Neural cell (in vitro differentiated cells): ENCODE measurements at regions not wholly inside any gene's neighbourhood (a gene's known extent, or its start where the extent isn't known, plus 50 kb on each side); places are given as distances from the start of the nearest gene placed in this dataset.

Experiments used
- H2AFZ ChIP-seq: fragments of 200-600, 300-800 bp; sonication (generic), shearing (Covaris generic); 2 replicates; pipeline ENCODE4 v1.6.0; 2014; ENCODE audit warnings: low read depth, mild to moderate bottlenecking, antibody characterized with exemption, low read length, moderate library complexity
- H3F3A ChIP-seq: fragments of 200-600 bp; shearing (Covaris generic); 2 replicates; pipeline ENCODE4 v1.6.1; 2016; ENCODE audit warnings: mild to moderate bottlenecking, moderate library complexity, mixed read lengths, antibody characterized with exemption, low read length; ENCODE audit not compliant: insufficient read depth, poor library complexity, severe bottlenecking
- H3K27ac ChIP-seq: fragments of 200-600, 300-800 bp; sonication (generic), shearing (Covaris generic); 2 replicates; pipeline ENCODE4 v1.5.1; 2014; ENCODE audit warnings: mild to moderate bottlenecking, low read length, moderate library complexity
- H3K27me3 ChIP-seq: fragments of 300-800, 200-600 bp; sonication (generic), shearing (Covaris generic); 2 replicates; pipeline ENCODE4 v1.6.0; 2014; ENCODE audit warnings: mild to moderate bottlenecking, low read depth, low read length, moderate library complexity; ENCODE audit not compliant: insufficient read depth
- H3K36me3 ChIP-seq: fragments of 300-800, 200-600 bp; sonication (generic), shearing (Covaris generic); 2 replicates; pipeline ENCODE4 v1.5.1; 2014; ENCODE audit warnings: mild to moderate bottlenecking, antibody characterized with exemption, low read length, moderate library complexity; ENCODE audit not compliant: insufficient read depth
- H3K4me2 ChIP-seq: fragments of 300-800, 200-600 bp; sonication (generic), shearing (Covaris generic); 2 replicates; pipeline ENCODE4 v1.6.0; 2014; ENCODE audit warnings: mild to moderate bottlenecking, low read length
- H3K4me3 ChIP-seq: fragments of 300-800, 200-600 bp; sonication (generic), shearing (Covaris generic); 2 replicates; pipeline ENCODE4 v1.5.1; 2014; ENCODE audit warnings: mild to moderate bottlenecking, low read length, moderate library complexity
- H3K79me2 ChIP-seq: fragments of 200-600 bp; shearing (Covaris generic); replicated peaks from 2 replicates; pipeline ENCODE4 v1.6.0; 2014; ENCODE audit warnings: mild to moderate bottlenecking, low read length, moderate library complexity; ENCODE audit not compliant: insufficient read depth
- H3K9ac ChIP-seq: fragments of 300-800, 200-600 bp; sonication (generic), shearing (Covaris generic); 2 replicates; pipeline ENCODE4 v1.6.1; 2016; ENCODE audit warnings: mild to moderate bottlenecking, low read length, mixed read lengths
- H3K9me2 ChIP-seq: fragments of 200-600 bp; shearing (Covaris generic); 2 replicates; pipeline ENCODE4 v1.6.1; 2016; ENCODE audit warnings: mild to moderate bottlenecking, low read length, mixed read lengths; ENCODE audit not compliant: insufficient read depth
- H3K9me3 ChIP-seq: fragments of 200-600, 300-800 bp; sonication (generic), shearing (Covaris generic); 2 replicates; pipeline ENCODE4 v1.6.1; 2016; ENCODE audit warnings: mild to moderate bottlenecking, mixed run types, low read length, moderate library complexity, mixed read lengths
- H4K20me1 ChIP-seq: fragments of 200-600 bp; shearing (Covaris generic); 2 replicates; pipeline ENCODE4 v1.6.1; 2016; ENCODE audit warnings: mild to moderate bottlenecking, mixed run types; ENCODE audit not compliant: insufficient read depth
- EP300 ChIP-seq: fragments of 450-650 bp; conservative IDR thresholded peaks from 2 replicates; pipeline ENCODE4 v1.6.1; 2014; ENCODE audit warnings: antibody characterized with exemption, mild to moderate bottlenecking, moderate library complexity; ENCODE audit not compliant: poor library complexity, severe bottlenecking
- EZH2 ChIP-seq: fragments of 200-600, 300-800 bp; shearing (Covaris generic), sonication (generic); IDR thresholded peaks from 2 replicates; pipeline ENCODE4 v1.6.1; 2014; ENCODE audit warnings: antibody characterized with exemption, low read length, borderline replicate concordance, mild to moderate bottlenecking; ENCODE audit not compliant: insufficient read depth, poor library complexity, severe bottlenecking
- MXI1 ChIP-seq: fragments of 450-650 bp; conservative IDR thresholded peaks from 2 replicates; pipeline ENCODE4 v1.6.1; 2014; ENCODE audit warnings: antibody characterized with exemption, mild to moderate bottlenecking; ENCODE audit not compliant: poor library complexity, severe bottlenecking
- POLR2AphosphoS5 ChIP-seq: IDR thresholded peaks from 2 replicates; pipeline ENCODE4 v1.6.1; 2012
- RAD21 ChIP-seq: fragments of 450-650 bp; conservative IDR thresholded peaks from 2 replicates; pipeline ENCODE4 v1.6.1; 2014; ENCODE audit warnings: antibody characterized with exemption, mild to moderate bottlenecking, moderate library complexity
- SMC3 ChIP-seq: fragments of 450-650 bp; conservative IDR thresholded peaks from 2 replicates; pipeline ENCODE4 v1.6.1; 2014; ENCODE audit warnings: antibody characterized with exemption, mild to moderate bottlenecking, moderate library complexity; ENCODE audit not compliant: poor library complexity
- TAF1 ChIP-seq: IDR thresholded peaks from 2 replicates; pipeline ENCODE4 v1.6.1; 2012; ENCODE audit warnings: low read depth
- TF ChIP-seq, protein P1 (sequence below): IDR thresholded peaks from 2 replicates; pipeline ENCODE4 v1.6.1; 2012; ENCODE audit warnings: borderline replicate concordance
- TF ChIP-seq, protein P2 (sequence below): fragments of 450-650 bp; IDR thresholded peaks from 2 replicates; pipeline ENCODE4 v1.5.1; 2014; ENCODE audit warnings: antibody characterized with exemption, mild to moderate bottlenecking, moderate library complexity; ENCODE audit not compliant: poor library complexity, severe bottlenecking

DNA sequence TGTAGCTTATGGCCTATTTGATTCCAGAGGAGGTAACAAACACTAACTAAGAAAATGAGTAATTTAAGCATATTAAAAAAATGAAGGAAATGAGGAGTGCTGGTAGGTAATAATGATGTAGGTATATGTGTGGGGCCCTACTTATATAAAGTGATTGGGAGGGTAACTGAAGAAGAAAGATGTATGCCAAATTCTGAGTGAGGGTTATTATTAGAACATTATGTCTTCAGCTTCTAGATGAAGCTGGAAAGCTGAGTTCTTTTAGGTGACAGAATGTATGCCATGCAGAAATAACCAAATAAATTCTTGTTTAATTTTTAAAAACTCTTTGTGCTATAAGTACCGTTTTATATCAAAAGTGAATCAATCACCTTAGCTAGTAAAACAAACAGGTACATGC, 479.6 kb upstream of the TENM4 start:
- H2AFZ ChIP-seq = no peak overlapping the region
- H3K4me2 ChIP-seq = no peak overlapping the region
- H3K36me3 ChIP-seq = no peaks in the 10 kb centered on the region
- H3K9me2 ChIP-seq = no peaks in the 10 kb centered on the region
- no peaks in the 10 kb centered on the region for H3K27me3 ChIP-seq
- no peak overlapping the region for H3K27ac ChIP-seq
- H3K79me2 ChIP-seq = no peaks in the 10 kb centered on the region
- no peaks in the 10 kb centered on the region for H3F3A ChIP-seq
- no peak overlapping the region for H3K4me3 ChIP-seq
- TF ChIP-seq POLR2AphosphoS5 = no peak
- TF ChIP-seq, protein P1, sequence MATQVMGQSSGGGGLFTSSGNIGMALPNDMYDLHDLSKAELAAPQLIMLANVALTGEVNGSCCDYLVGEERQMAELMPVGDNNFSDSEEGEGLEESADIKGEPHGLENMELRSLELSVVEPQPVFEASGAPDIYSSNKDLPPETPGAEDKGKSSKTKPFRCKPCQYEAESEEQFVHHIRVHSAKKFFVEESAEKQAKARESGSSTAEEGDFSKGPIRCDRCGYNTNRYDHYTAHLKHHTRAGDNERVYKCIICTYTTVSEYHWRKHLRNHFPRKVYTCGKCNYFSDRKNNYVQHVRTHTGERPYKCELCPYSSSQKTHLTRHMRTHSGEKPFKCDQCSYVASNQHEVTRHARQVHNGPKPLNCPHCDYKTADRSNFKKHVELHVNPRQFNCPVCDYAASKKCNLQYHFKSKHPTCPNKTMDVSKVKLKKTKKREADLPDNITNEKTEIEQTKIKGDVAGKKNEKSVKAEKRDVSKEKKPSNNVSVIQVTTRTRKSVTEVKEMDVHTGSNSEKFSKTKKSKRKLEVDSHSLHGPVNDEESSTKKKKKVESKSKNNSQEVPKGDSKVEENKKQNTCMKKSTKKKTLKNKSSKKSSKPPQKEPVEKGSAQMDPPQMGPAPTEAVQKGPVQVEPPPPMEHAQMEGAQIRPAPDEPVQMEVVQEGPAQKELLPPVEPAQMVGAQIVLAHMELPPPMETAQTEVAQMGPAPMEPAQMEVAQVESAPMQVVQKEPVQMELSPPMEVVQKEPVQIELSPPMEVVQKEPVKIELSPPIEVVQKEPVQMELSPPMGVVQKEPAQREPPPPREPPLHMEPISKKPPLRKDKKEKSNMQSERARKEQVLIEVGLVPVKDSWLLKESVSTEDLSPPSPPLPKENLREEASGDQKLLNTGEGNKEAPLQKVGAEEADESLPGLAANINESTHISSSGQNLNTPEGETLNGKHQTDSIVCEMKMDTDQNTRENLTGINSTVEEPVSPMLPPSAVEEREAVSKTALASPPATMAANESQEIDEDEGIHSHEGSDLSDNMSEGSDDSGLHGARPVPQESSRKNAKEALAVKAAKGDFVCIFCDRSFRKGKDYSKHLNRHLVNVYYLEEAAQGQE = no peak
- TF ChIP-seq, protein P2, sequence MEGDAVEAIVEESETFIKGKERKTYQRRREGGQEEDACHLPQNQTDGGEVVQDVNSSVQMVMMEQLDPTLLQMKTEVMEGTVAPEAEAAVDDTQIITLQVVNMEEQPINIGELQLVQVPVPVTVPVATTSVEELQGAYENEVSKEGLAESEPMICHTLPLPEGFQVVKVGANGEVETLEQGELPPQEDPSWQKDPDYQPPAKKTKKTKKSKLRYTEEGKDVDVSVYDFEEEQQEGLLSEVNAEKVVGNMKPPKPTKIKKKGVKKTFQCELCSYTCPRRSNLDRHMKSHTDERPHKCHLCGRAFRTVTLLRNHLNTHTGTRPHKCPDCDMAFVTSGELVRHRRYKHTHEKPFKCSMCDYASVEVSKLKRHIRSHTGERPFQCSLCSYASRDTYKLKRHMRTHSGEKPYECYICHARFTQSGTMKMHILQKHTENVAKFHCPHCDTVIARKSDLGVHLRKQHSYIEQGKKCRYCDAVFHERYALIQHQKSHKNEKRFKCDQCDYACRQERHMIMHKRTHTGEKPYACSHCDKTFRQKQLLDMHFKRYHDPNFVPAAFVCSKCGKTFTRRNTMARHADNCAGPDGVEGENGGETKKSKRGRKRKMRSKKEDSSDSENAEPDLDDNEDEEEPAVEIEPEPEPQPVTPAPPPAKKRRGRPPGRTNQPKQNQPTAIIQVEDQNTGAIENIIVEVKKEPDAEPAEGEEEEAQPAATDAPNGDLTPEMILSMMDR = no peak
- no peak for TF ChIP-seq SMC3
- no peak for TF ChIP-seq RAD21
- TF ChIP-seq EP300 = no peak
- no peak for TF ChIP-seq EZH2
- no peak for TF ChIP-seq MXI1
- no peak for TF ChIP-seq TAF1
- H3K9ac ChIP-seq = no peak overlapping the region
- no peaks in the 10 kb centered on the region for H3K9me3 ChIP-seq
- H4K20me1 ChIP-seq = no peaks in the 10 kb centered on the region

DNA sequence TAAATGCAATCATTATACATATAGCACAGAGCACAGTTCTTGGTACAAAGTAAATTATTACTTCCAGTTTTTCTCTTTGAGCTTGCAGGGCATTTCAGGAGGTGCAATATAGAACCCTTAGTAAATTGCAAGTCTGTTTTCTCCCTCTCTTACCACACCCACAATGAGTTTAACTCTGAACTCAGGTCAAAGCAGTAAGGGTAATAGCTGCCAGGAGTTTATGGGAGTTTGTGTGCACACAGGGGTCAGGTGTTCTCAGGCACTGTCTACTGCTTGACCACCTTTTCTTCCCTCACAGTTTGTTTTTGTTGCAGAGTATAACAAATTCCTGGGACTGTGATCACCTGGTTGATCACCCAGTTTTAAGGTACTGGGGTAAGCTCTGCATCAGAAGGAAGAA, 478.5 kb upstream of the TENM4 start:
- no peaks in the 10 kb centered on the region for H3K36me3 ChIP-seq
- no peak overlapping the region for H3K4me2 ChIP-seq
- H3K27ac ChIP-seq = no peak overlapping the region
- no peak overlapping the region for H2AFZ ChIP-seq
- no peaks in the 10 kb centered on the region for H3K9me3 ChIP-seq
- H3K9me2 ChIP-seq = no peaks in the 10 kb centered on the region
- no peak overlapping the region for H3K4me3 ChIP-seq
- H3F3A ChIP-seq = no peaks in the 10 kb centered on the region
- H4K20me1 ChIP-seq = no peaks in the 10 kb centered on the region
- H3K27me3 ChIP-seq = no peaks in the 10 kb centered on the region
- no peaks in the 10 kb centered on the region for H3K79me2 ChIP-seq
- no peak overlapping the region for H3K9ac ChIP-seq
- TF ChIP-seq SMC3 = no peak
- no peak for TF ChIP-seq TAF1
- no peak for TF ChIP-seq POLR2AphosphoS5
- TF ChIP-seq MXI1 = no peak
- no peak for TF ChIP-seq RAD21
- TF ChIP-seq, protein P1 = no peak
- TF ChIP-seq EZH2 = no peak
- TF ChIP-seq, protein P2 = no peak
- no peak for TF ChIP-seq EP300
